NAMALWA (cell line): ENCODE measurements at regions not wholly inside any gene's neighbourhood (a gene's known extent, or its start where the extent isn't known, plus 50 kb on each side); places are given as distances from the start of the nearest gene placed in this dataset.
A peak's percentile ranks its signal among the peaks of the same experiment; 100 is the strongest.
"Not testable (repeated sequence)": the region's sequence is repeated elsewhere in the genome, so short reads cannot be mapped to it uniquely, and the experiment has no call there.

Experiments used
- DNase-seq: peaks from one replicate; pipeline ENCODE4 v3.0.0-alpha.2; 2015; ENCODE audit warnings: low spot score

- DNase-seq, result no peak
These were observed 355.5 kb downstream of the LRRIQ3 start for GRCh38 chr1:73842436-73842835.

GRCh38 chr1:73839922-73840321, 358.1 kb downstream of the LRRIQ3 start:
- peak; percentile 58 for DNase-seq

- DNase-seq, result no peak
These were observed 365.4 kb downstream of the LRRIQ3 start for GRCh38 chr1:73832276-73833181.

GRCh38 chr1:73827283-73827682, 370.7 kb downstream of the LRRIQ3 start:
- DNase-seq, result not testable (repeated sequence)

GRCh38 chr1:73824065-73824464, 373.9 kb downstream of the LRRIQ3 start:
- DNase-seq, result no peak

- DNase-seq, result no peak
These were observed 376.5 kb downstream of the LRRIQ3 start for GRCh38 chr1:73821520-73821919.

GRCh38 chr1:73820843-73821242, 377.1 kb downstream of the LRRIQ3 start:
- no peak for DNase-seq

- DNase-seq, result no peak
These were observed 384.3 kb downstream of the LRRIQ3 start for GRCh38 chr1:73813716-73814115.

GRCh38 chr1:73813236-73813635, 384.7 kb downstream of the LRRIQ3 start:
- no peak for DNase-seq

GRCh38 chr1:73811798-73812197, 386.2 kb downstream of the LRRIQ3 start:
- DNase-seq, result no peak

- DNase-seq, result no peak
These were observed 393.0 kb downstream of the LRRIQ3 start for GRCh38 chr1:73804935-73805334.

GRCh38 chr1:73803380-73803779, 394.6 kb downstream of the LRRIQ3 start:
- DNase-seq, result no peak

GRCh38 chr1:73801912-73802429, 396.0 kb downstream of the LRRIQ3 start:
- no peak for DNase-seq

GRCh38 chr1:73800376-73800775, 397.6 kb downstream of the LRRIQ3 start:
- DNase-seq, result no peak

- DNase-seq, result no peak
These were observed 408.0 kb downstream of the LRRIQ3 start for GRCh38 chr1:73789965-73790364.

- DNase-seq, result no peak
These were observed 413.9 kb downstream of the LRRIQ3 start for GRCh38 chr1:73784026-73784425.

GRCh38 chr1:73783352-73783751, 414.6 kb downstream of the LRRIQ3 start:
- no peak for DNase-seq

- DNase-seq, result no peak
These were observed 415.1 kb downstream of the LRRIQ3 start for GRCh38 chr1:73782901-73783300.

GRCh38 chr1:73781251-73781650, 416.7 kb downstream of the LRRIQ3 start:
- DNase-seq, result no peak

- DNase-seq, result no peak
These were observed 419.5 kb downstream of the LRRIQ3 start for GRCh38 chr1:73778471-73778870.

GRCh38 chr1:73775896-73776295, 422.1 kb downstream of the LRRIQ3 start:
- DNase-seq, result no peak

GRCh38 chr1:73772941-73773340, 425.0 kb downstream of the LRRIQ3 start:
- DNase-seq, result no peak

GRCh38 chr1:73771396-73771795, 426.6 kb downstream of the LRRIQ3 start:
- DNase-seq, result no peak
